Stromal cell of bone marrow (primary cell): ENCODE measurements at regions not wholly inside any gene's neighbourhood (a gene's known extent, or its start where the extent isn't known, plus 50 kb on each side); places are given as distances from the start of the nearest gene placed in this dataset.

Source experiments
- DNase-seq: peaks from one replicate; pipeline ENCODE4 v3.0.0-alpha.2; 2012; ENCODE audit warnings: low read depth

- no peak for DNase-seq
Measured at GRCh38 chr5:178808886-178809285, 50.9 kb upstream of the ZNF354B start.

DNA sequence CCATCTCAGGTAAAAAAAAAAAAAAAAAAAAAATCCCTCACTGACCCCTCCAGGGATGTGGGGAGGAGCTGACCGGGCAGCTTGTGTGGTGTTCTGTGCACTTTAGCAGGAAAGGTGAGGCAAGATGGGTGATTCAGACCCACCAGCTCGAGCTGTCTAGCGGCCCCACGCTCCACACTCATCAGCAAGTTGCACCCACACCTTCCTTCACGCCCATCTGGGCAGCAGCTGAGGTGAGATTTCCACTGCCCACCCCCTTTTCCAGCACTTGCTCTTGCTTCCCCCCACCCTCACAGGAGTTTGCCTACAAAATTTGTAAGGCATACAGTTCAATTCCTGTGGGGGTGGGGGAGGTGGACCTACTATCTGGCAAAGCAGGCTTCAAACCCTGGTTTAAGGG, 58.7 kb upstream of the ZNF354B start:
- no peak for DNase-seq

GRCh38 chr5:178797546-178798440, 62.0 kb upstream of the ZNF354B start:
- DNase-seq: no peak

DNA sequence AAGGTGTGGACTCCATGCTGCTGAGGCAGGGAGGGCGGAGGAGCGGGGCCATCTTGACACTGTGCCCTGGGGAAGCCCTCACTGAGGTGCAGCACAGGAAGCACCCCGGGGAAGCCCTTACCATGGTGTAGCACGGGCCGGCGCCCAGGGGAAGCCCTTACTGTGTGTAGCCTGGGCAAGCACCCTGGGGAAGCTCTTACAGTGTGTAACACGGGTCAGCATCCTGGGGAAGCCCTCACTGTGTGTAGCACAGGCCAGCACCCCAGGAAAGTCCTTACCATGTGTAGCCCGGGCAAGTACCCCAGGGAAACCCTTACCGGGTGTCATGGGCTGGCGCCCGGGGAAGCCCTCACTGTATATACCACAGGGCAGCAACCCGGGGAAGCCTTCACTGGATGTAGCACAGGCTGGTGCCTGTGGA, 62.6 kb upstream of the ZNF354B start:
- no peak for DNase-seq

- no peak for DNase-seq
Measured at GRCh38 chr5:178796165-178796945, 63.4 kb upstream of the ZNF354B start.

GRCh38 chr5:178794433-178794832, 64.0 kb upstream of the ZNF354A start:
- DNase-seq: no peak

- no peak for DNase-seq
Measured at GRCh38 chr5:178793696-178794095, 63.2 kb upstream of the ZNF354A start.

DNA sequence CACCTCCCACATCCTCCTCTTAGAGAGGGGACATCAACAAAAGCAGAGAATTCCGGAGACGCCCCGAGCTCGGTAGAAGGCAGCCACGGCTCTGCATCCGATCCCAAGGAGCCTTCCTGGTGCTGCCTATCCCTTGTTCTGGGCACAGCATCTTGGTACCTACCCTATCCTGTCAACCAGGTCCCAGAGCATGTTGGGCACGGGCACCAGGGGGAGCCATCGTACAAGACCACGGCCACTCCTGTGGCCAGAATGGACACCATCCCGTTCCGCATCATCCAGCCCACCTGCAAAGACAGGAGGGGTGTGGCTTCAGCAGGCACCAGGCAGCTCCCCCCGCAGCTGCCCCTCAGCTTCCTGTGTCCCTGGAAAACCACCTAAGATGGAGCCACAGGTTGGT, 62.7 kb upstream of the ZNF354A start:
- no peak for DNase-seq

DNA sequence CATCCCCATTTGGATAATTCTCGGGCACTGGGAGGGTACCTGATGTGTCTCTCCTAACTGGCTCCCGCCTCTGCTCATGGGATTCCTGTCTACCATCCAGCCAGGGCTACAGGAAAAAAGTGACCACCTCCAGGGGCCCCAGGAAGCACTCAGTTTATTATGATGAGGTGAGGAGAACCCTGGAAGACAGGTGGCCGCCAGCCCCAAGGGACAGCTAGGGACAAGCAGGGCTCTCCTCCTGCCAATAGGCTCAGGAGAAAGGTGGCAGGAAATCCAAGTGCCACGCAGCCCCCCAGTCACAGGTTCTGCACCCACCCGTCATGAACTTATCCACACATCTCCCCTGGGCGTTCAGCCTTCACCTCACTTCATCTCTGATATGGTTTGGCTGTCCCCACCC, 61.5 kb upstream of the ZNF354A start:
- DNase-seq: no peak

- DNase-seq: no peak
Measured at GRCh38 chr5:178790371-178790770, 59.9 kb upstream of the ZNF354A start.

DNA sequence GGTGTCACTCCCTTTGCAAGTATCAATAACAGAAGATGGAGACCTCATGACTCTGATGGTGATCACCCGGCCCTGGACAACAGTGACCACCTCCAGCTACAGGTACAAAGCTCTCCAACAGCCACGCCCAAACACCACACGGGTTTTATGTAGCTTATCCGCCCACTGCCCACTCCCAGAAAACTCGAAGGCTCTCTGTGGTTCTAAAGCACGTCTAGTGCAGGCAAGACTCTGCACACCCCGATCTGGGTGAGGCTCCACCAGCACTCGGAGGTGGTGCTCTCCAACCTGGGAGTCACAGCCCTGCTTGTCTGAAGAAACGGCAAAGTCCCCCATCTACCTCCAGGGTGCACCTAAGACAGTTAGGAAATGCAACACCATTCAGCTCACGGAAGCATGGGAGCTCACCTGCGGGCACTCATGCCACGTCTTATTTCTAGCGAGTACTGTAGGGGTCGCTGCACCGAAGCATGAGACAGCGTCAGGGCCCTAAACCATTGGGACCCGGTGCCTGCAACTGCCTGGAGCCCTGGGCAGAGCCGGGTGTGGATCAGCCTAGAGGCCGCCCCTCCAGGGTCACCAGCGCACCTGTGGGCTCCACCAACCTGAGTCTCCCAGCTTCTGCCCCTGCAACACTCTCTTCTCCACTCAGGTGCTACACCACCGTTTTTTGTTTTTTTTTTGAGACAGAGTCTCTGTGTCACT, 58.1 kb upstream of the ZNF354A start:
- no peak for DNase-seq

DNA sequence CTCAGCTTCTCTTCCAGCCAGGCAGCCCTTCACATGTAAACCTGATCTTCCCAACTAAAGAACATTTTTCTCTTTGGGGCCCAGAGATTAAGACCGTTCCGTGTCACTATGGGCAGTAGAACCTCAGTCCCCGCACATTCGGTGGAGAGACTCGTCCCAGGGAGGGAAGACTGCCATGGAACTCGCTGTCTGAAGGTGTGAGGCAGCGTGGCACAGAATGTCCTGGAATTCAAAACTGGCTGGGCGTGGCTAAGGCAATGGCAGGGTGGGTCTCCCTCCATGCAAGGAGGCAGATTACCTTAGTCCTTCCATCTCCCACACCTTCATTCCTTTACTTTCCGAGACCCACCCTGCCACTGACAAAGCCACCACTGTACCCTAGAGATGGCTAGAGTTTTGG, 57.4 kb upstream of the ZNF354A start:
- no peak for DNase-seq

- DNase-seq: peak; percentile 16
Measured at GRCh38 chr5:178786859-178787499, 56.5 kb upstream of the ZNF354A start.

- DNase-seq: no peak
Measured at GRCh38 chr5:178786417-178786816, 56.0 kb upstream of the ZNF354A start.

DNA sequence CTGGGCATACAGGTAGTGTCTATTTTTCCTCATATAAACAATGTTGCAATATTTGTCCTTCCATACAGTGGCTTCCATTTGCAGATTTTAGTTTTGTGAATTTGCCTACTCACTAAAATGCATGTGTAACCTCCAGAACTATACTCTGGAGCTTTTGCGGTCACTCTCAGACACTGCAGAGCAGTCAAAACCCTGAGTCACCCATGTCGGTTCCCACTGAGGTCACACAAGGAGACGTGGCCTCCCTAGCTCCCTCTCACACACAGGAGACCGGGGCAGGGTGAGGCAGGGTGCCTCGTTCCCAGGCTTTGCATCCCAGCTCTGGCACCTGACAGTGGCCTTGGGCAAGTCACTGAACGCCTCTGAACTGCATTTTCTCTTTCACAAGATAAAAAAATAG, 55.5 kb upstream of the ZNF354A start:
- DNase-seq: peak; percentile 5

GRCh38 chr5:178784391-178784790, 53.9 kb upstream of the ZNF354A start:
- DNase-seq: no peak

- no peak for DNase-seq
Measured at GRCh38 chr5:178781936-178782335, 51.5 kb upstream of the ZNF354A start.

- DNase-seq: no peak
Measured at GRCh38 chr5:178780581-178781498, 50.4 kb upstream of the ZNF354A start.
